Fibroblast of the aortic adventitia (primary cell): ENCODE measurements at regions not wholly inside any gene's neighbourhood (a gene's known extent, or its start where the extent isn't known, plus 50 kb on each side); places are given as distances from the start of the nearest gene placed in this dataset.
A peak's percentile ranks its signal among the peaks of the same experiment; 100 is the strongest.

ENCODE experiments used
- DNase-seq: peaks from one replicate; pipeline ENCODE4 v3.0.0-alpha.2; 2010; ENCODE audit warnings: low read depth
- H3K4me3 ChIP-seq: 2 replicates; pipeline ENCODE4 v1.5.1; 2011; ENCODE audit warnings: low read depth, mild to moderate bottlenecking, control low read depth, low read length, moderate library complexity
- CTCF ChIP-seq: IDR thresholded peaks from 2 replicates; pipeline ENCODE4 v1.5.1; 2011; ENCODE audit warnings: mild to moderate bottlenecking, low read length, control low read depth, inconsistent platforms; ENCODE audit not compliant: insufficient read depth

DNA sequence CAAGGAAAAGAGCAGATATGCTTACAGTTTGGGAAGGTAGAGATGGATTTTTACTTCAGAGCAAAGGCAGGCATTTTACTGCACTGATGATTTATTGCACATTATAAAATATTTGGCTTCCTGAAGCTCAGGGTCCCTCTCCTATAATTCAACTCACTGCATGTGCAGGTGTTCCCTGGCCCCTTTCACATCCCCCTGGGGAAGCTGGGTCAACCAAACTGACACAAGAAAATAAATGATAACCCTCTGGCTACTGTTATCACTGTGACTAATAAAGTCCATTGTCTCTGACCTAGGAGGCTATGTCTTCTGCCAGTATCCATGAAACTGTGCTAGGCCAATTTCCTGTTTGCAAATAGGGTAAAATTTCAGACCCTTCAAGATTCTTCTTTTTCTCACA, 163.1 kb downstream of the ARL6IP6 start:
- no peak for DNase-seq
- TF ChIP-seq CTCF = no peak
- no peak overlapping the region for H3K4me3 ChIP-seq

DNA sequence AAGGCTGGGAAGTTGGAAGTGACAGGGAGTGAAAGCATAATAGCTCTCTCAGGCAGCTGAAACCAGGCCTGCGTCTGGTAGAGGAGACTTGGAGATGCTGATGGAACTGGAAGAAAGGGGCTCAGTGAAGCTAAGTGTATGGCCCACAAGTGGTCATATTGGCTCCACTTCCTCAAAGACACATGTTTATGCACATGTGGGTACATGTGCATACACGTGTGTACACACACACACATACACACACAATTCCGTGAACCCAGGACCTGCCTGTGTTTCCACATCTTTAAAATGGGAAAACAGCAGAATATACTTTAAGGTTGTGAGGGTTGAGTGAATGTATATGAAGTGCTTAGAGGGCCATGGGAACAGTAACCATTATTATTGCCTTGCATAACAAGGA, 160.9 kb downstream of the ARL6IP6 start:
- TF ChIP-seq CTCF = no peak
- no peak for DNase-seq
- no peak overlapping the region for H3K4me3 ChIP-seq

DNA sequence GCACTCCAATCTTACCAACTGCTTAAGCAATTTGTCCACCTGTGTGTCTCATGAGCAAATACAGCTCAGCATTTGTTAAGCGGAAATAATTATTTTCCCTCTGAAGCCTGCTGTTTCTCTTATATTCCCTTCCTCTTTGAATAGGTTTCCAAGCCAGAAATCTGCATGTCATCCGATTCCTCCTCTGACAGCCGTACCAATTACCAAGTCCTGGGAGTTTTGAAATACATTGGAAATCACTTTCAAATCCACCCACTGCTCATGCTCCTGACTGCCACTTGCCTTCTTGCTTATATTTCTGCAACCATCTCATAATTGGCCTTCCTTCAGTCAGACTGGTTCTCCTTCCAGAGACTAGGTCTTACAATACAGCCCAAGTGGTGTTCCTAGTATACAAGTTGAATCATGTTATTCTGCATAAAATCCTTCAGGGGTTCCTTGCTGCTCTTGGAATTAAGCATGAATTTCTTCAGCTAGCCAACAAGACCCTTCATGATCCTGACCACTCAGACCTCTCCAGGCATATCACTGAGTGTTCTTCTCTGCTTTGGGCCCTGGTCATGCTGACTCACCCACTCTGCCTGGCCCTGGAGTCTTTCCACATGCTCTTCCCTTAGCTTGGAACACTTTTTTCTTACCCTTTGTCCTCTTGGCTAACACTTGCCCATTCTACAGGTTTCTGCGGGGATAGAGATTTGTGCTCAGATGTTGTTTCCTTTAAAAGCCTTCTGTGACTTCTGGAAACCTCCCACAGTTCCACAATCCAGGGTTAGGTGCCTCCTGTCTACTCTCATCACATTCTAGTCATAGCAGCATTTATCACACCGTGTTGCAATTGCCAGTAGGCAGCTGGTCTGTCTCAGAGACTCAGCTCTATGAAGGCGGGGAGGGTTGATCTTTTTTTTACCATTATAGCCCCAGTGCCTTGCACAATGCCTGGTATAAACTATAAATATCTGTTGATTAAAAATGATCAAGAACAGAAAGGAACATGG, 157.6 kb downstream of the ARL6IP6 start:
- peak; percentile 24 for DNase-seq
- no peak for TF ChIP-seq CTCF
- no peak overlapping the region for H3K4me3 ChIP-seq

DNA sequence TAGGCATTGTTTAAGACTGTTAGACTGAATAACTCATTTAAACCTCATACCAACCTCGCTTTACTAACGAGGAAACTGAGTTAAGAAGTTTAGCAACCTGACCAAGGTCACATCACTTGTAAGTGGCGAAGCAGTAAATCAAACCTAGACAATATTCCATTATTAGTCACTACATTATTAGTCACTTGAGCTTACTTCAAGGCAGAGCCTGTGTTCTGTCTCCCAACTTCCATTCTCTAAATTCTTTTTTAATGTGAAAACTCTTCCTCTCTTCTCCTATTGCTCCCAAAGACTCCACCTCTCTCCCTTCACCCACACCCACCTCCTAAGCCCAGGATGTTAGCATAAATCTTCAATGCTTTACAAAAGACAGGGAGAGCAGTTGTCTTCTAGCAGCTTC, 156.5 kb downstream of the ARL6IP6 start:
- no peak overlapping the region for H3K4me3 ChIP-seq
- TF ChIP-seq CTCF = no peak

GRCh38 chr2:152870239-152870638, 151.8 kb downstream of the ARL6IP6 start:
- no peak for TF ChIP-seq CTCF
- H3K4me3 ChIP-seq = no peak overlapping the region
- DNase-seq = no peak

More for the DNA sequence above, 156.5 kb downstream of the ARL6IP6 start:
- no peak for DNase-seq

GRCh38 chr2:152867397-152867796, 149.0 kb downstream of the ARL6IP6 start:
- no peak for TF ChIP-seq CTCF
- no peak for DNase-seq
- H3K4me3 ChIP-seq = no peak overlapping the region
